ENCODE measurements at regions not wholly inside any gene's neighbourhood (a gene's known extent, or its start where the extent isn't known, plus 50 kb on each side); places are given as distances from the start of the nearest gene placed in this dataset.

DNA sequence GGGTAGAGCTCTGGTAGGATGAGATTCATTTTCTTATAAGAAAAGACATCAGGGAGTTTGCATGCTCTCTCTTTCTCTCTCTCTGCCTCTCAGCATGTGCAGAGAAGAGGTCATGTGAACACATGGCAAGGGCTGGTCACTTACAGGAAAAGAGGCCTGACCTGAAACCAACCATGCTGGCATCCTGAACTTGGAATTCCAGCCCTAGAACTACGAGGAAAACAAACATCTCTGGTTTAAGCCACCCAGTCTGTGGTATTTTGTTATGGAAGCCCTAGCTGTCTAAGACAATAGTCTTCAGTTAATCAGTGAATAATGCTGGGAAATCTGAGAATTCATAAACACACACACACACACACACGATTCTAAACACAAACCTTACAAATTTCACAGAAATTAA lies 1104.2 kb upstream of the LRRN3 start:
- Histone ChIP-seq H3K9ac (ENCODE audit: insufficient read depth, low read length) (no peak overlapping the region), H4K20me1 (ENCODE audit: control insufficient read depth, extremely low read depth, insufficient read depth, low read length) (no peaks in the 10 kb centered on the region), H3K4me1 (ENCODE audit: control insufficient read depth, extremely low read depth, insufficient read depth, low read length) (no peaks in the 10 kb centered on the region), H3K4me2 (ENCODE audit: extremely low read depth, insufficient read depth, low read length) (no peak overlapping the region), H3K36me3 (ENCODE audit: control insufficient read depth, insufficient read depth, low read length) (no peaks in the 10 kb centered on the region), H3K79me2 (ENCODE audit: control insufficient read depth, insufficient read depth, low read length) (no peaks in the 10 kb centered on the region), H3K9me3 (ENCODE audit: control insufficient read depth, insufficient read depth, low read depth, low read length) (no peaks in the 10 kb centered on the region), H3K27me3 (ENCODE audit: control insufficient read depth, insufficient read depth, low read length) (no peaks in the 10 kb centered on the region), H2AFZ (ENCODE audit: low read length) (no peak overlapping the region), H3K27ac (ENCODE audit: insufficient read depth, low read length) (no peak overlapping the region), H3K4me3 (replicated peaks in 1 of 4; ENCODE audit: control extremely low read depth in 1 of 4, insufficient read depth in 1 of 4, low read depth in 3 of 4, low read length in 4 of 4) (no peak overlapping the region)
- no peak for DNase-seq (ENCODE audit: low read depth in 2 of 2)
- TF ChIP-seq, protein P1, sequence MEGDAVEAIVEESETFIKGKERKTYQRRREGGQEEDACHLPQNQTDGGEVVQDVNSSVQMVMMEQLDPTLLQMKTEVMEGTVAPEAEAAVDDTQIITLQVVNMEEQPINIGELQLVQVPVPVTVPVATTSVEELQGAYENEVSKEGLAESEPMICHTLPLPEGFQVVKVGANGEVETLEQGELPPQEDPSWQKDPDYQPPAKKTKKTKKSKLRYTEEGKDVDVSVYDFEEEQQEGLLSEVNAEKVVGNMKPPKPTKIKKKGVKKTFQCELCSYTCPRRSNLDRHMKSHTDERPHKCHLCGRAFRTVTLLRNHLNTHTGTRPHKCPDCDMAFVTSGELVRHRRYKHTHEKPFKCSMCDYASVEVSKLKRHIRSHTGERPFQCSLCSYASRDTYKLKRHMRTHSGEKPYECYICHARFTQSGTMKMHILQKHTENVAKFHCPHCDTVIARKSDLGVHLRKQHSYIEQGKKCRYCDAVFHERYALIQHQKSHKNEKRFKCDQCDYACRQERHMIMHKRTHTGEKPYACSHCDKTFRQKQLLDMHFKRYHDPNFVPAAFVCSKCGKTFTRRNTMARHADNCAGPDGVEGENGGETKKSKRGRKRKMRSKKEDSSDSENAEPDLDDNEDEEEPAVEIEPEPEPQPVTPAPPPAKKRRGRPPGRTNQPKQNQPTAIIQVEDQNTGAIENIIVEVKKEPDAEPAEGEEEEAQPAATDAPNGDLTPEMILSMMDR (conservative IDR thresholded peaks at IDR 0.05 in 1 of 2, IDR thresholded peaks at IDR 0.05 in 1 of 2; ENCODE audit: low read depth in 1 of 2, low read length in 2 of 2) = no peak

DNA sequence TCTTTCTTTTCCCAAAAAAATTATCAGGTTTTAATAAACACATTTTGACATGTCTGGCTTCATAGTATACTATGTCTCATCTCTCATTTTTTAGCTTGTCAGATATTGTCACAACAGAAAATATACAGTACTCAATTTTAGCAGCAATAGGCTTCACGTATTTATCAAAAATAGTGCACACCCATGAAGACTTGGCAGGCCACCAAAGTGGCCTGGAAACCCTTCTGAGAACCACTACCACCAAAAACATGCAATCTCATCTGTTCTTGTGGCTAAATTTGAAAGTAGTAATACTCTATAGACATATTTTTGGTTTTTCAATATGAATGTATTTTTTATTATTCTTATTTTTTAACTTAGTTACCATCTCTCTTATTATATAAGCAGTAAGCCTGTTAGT lies 1094.5 kb upstream of the LRRN3 start:
- DNase-seq (ENCODE audit: low read depth in 2 of 2) = no peak
- H3K36me3 ChIP-seq (ENCODE audit: control insufficient read depth, insufficient read depth, low read length) = no peaks in the 10 kb centered on the region
- no peaks in the 10 kb centered on the region for H4K20me1 ChIP-seq (ENCODE audit: control insufficient read depth, extremely low read depth, insufficient read depth, low read length)
- TF ChIP-seq, protein P1 (conservative IDR thresholded peaks at IDR 0.05 in 1 of 2, IDR thresholded peaks at IDR 0.05 in 1 of 2; ENCODE audit: low read depth in 1 of 2, low read length in 2 of 2) = no peak
- TF ChIP-seq EZH2 (IDR thresholded peaks at IDR 0.05; ENCODE audit: low read length, missing control alignments) = no peak
- no peak overlapping the region for H2AFZ ChIP-seq (ENCODE audit: low read length)
- H3K4me3 ChIP-seq (replicated peaks in 1 of 4; ENCODE audit: control extremely low read depth in 1 of 4, insufficient read depth in 1 of 4, low read depth in 3 of 4, low read length in 4 of 4) = no peak overlapping the region
- H3K9me3 ChIP-seq (ENCODE audit: control insufficient read depth, insufficient read depth, low read depth, low read length) = no peaks in the 10 kb centered on the region
- H3K9ac ChIP-seq (ENCODE audit: insufficient read depth, low read length) = no peak overlapping the region
- no peaks in the 10 kb centered on the region for H3K79me2 ChIP-seq (ENCODE audit: control insufficient read depth, insufficient read depth, low read length)
- no peak overlapping the region for H3K4me2 ChIP-seq (ENCODE audit: extremely low read depth, insufficient read depth, low read length)
- no peaks in the 10 kb centered on the region for H3K4me1 ChIP-seq (ENCODE audit: control insufficient read depth, extremely low read depth, insufficient read depth, low read length)
- H3K27me3 ChIP-seq (ENCODE audit: control insufficient read depth, insufficient read depth, low read length) = no peaks in the 10 kb centered on the region
- no peak overlapping the region for H3K27ac ChIP-seq (ENCODE audit: insufficient read depth, low read length)

DNA sequence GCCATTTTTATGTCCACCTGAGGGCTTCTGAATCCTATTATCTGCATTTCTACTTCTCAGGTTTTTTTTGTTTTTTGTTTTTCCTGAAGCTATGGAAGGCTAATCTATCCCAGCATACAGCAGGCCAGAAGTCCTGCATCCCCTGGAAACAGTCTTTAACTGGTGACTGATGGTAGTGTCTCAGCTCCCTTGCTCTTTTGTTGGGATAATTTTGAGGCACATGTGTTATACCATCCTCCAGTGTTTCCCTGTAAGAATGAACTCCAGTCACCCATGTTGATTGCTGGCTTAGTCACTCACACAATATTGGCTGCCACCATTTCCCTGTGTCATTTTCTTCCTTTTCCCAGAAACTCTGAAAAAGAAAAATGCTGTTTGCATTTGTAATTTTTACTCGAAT lies 1094.0 kb upstream of the LRRN3 start:
- no peak overlapping the region for H3K4me3 ChIP-seq (replicated peaks in 1 of 4; ENCODE audit: control extremely low read depth in 1 of 4, insufficient read depth in 1 of 4, low read depth in 3 of 4, low read length in 4 of 4)
- TF ChIP-seq EZH2 (IDR thresholded peaks at IDR 0.05; ENCODE audit: low read length, missing control alignments) = no peak
- TF ChIP-seq, protein P1 (conservative IDR thresholded peaks at IDR 0.05 in 1 of 2, IDR thresholded peaks at IDR 0.05 in 1 of 2; ENCODE audit: low read depth in 1 of 2, low read length in 2 of 2) = no peak
- H3K27me3 ChIP-seq (ENCODE audit: control insufficient read depth, insufficient read depth, low read length) = no peaks in the 10 kb centered on the region
- no peaks in the 10 kb centered on the region for H3K4me1 ChIP-seq (ENCODE audit: control insufficient read depth, extremely low read depth, insufficient read depth, low read length)
- H3K36me3 ChIP-seq (ENCODE audit: control insufficient read depth, insufficient read depth, low read length) = no peaks in the 10 kb centered on the region
- H3K9ac ChIP-seq (ENCODE audit: insufficient read depth, low read length) = no peak overlapping the region
- DNase-seq (ENCODE audit: low read depth in 2 of 2) = no peak
- no peak overlapping the region for H2AFZ ChIP-seq (ENCODE audit: low read length)
- H3K79me2 ChIP-seq (ENCODE audit: control insufficient read depth, insufficient read depth, low read length) = no peaks in the 10 kb centered on the region
- H3K4me2 ChIP-seq (ENCODE audit: extremely low read depth, insufficient read depth, low read length) = no peak overlapping the region
- H4K20me1 ChIP-seq (ENCODE audit: control insufficient read depth, extremely low read depth, insufficient read depth, low read length) = no peaks in the 10 kb centered on the region
- H3K27ac ChIP-seq (ENCODE audit: insufficient read depth, low read length) = no peak overlapping the region
- no peaks in the 10 kb centered on the region for H3K9me3 ChIP-seq (ENCODE audit: control insufficient read depth, insufficient read depth, low read depth, low read length)

All from fibroblast of lung (primary cell).